GM12865 (cell line): ENCODE measurements at regions not wholly inside any gene's neighbourhood (a gene's known extent, or its start where the extent isn't known, plus 50 kb on each side); places are given as distances from the start of the nearest gene placed in this dataset.

Experiments used
- DNase-seq: peaks from one replicate; pipeline ENCODE4 v3.0.0; 2010; ENCODE audit warnings: low read depth
- H3K4me3 ChIP-seq: 2 replicates; pipeline ENCODE4 v1.5.1; 2011; ENCODE audit warnings: mild to moderate bottlenecking, low read depth, low read length, control low read depth
- CTCF ChIP-seq: IDR thresholded peaks from 2 replicates; pipeline ENCODE4 v1.5.1; 2011; ENCODE audit warnings: low read length, control low read depth, low read depth, inconsistent platforms; ENCODE audit not compliant: insufficient read depth; ENCODE audit errors: missing control alignments

- H3K4me3 ChIP-seq, result no peak overlapping the region
- DNase-seq, result no peak
- TF ChIP-seq CTCF, result no peak
These were observed 190.4 kb upstream of the DIO3 start for GRCh38 chr14:101370593-101371569.

- no peak for TF ChIP-seq CTCF
- no peak overlapping the region for H3K4me3 ChIP-seq
- no peak for DNase-seq
These were observed 189.2 kb upstream of the DIO3 start for GRCh38 chr14:101371799-101372793.

- DNase-seq, result no peak
These were observed 188.2 kb upstream of the DIO3 start for GRCh38 chr14:101372894-101373620.

GRCh38 chr14:101373690-101374295 is 187.5 kb upstream of the DIO3 start:
- no peak for TF ChIP-seq CTCF
- H3K4me3 ChIP-seq, result no peak overlapping the region
- DNase-seq, result no peak

More at GRCh38 chr14:101372894-101373620, 188.2 kb upstream of the DIO3 start:
- no peak overlapping the region for H3K4me3 ChIP-seq
- no peak for TF ChIP-seq CTCF

- no peak overlapping the region for H3K4me3 ChIP-seq
- no peak for DNase-seq
- no peak for TF ChIP-seq CTCF
These were observed 186.6 kb upstream of the DIO3 start for GRCh38 chr14:101374373-101375338.
